Right kidney (tissue), 1 donor: ENCODE measurements at regions not wholly inside any gene's neighbourhood (a gene's known extent, or its start where the extent isn't known, plus 50 kb on each side); places are given as distances from the start of the nearest gene placed in this dataset.
"Not testable (repeated sequence)": the region's sequence is repeated elsewhere in the genome, so short reads cannot be mapped to it uniquely, and the experiment has no call there.

ENCODE experiments used
- DNase-seq: peaks from one replicate; pipeline ENCODE4 v3.0.0-alpha.2; 2016

DNA sequence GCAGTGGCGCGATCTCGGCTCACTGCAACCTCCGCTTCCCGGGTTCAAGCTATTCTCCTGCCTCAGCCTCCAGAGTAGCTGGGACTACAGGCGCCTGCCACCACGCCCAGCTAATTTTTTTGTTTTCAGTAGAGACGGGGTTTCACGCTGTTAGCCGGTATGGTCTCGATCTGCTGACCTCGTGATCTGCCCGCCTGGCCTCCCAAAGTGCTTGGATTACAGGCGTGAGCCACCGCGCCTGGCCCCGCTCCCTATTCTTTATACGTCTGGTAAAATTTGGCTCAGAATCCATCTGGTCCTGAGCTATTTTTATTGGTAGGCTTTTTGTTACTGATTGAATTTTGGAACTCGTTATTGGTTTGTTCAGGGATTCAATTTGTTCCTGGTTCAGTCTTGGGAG is 336.7 kb downstream of the AEBP2 start:
- not testable (repeated sequence) for DNase-seq

DNA sequence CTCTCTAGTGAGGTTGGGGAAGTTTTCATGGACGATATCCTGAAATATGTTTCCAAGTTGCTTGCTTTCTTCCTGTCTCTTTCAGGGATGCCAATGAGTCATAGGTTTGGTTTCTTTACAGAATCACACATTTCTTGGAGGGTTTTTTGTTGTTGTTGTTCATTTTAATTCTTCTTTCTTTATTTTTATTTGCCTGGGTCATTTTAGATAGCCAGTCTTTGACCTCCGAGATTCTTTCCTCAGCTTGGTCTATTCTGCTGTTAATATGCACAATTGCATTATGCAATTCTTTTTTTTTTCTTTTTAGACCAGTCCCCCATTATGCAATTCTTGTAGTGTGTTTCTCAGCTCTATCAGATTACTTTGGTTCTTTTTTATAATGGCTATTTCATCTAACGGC is 338.9 kb downstream of the AEBP2 start:
- DNase-seq = no peak

DNA sequence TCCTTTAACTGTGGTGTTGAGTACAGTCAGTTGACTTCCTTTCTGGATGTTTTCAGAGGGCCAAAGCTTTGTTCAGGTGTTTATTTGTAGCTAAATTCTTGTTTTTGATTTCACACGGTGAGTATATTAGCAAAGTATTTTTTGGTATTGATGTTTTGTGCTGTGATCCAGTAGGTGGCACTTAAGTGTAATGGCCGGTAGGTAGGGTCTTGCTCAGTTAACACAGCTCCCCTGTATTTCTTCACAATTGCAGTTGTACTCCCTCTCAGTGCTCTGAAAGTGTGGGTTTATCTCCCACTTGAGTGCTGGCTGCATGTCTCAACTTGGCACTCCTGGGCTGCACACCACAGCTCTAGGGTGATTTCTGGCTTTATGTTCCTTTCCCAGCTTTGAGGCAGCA is 339.5 kb downstream of the AEBP2 start:
- no peak for DNase-seq

DNA sequence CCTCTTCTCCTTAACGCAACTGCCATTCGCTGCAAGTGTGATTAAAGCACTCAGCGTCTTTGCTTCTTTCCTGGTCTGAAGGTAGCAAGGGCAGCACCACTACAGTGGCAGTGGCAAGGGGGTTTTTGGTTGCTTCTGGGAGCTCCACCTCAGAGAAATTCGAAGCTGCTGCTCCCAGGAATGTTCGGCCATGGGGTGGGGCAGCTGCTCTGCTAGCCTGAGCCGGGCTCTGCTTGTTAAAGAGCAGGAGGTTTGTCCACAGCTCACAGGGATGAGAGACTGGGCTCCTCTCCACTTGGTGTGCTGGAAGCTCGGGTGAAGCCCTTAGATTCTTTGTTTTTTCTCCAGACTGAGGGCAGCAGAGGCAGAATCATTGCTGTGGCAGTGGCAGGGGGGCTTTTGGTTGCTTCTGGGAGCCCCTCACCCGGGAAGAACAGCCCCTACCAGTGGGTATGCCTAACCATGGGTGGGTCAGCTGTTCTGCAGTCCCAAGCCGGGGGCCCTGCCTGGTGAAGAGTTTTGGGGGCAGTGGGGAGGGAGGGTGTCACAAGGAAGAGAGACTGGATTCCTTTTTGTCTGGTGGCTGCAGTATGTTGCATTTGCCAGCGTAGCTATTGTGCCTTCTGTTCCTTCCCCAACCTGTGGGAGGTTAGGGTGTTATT is 340.2 kb downstream of the AEBP2 start:
- no peak for DNase-seq

DNA sequence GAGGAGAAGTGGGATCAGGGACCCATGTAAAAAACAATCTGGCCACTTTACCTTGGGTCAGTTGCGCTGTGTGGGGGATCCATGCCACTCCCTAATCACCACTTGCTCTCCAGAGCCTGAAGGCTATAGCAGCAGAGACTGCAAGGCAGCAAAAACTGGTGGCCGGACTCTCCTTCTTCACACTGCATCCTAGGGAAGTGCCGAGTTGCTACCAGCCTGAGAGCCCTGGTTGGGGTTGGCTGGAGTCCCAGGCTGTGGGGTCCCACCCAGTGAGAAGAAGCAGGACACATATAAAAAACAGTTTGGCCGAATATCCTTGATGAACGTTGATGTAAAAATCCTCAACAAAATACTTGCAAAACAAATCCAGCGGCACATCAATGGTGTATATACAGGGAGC is 341.2 kb downstream of the AEBP2 start:
- DNase-seq = no peak

DNA sequence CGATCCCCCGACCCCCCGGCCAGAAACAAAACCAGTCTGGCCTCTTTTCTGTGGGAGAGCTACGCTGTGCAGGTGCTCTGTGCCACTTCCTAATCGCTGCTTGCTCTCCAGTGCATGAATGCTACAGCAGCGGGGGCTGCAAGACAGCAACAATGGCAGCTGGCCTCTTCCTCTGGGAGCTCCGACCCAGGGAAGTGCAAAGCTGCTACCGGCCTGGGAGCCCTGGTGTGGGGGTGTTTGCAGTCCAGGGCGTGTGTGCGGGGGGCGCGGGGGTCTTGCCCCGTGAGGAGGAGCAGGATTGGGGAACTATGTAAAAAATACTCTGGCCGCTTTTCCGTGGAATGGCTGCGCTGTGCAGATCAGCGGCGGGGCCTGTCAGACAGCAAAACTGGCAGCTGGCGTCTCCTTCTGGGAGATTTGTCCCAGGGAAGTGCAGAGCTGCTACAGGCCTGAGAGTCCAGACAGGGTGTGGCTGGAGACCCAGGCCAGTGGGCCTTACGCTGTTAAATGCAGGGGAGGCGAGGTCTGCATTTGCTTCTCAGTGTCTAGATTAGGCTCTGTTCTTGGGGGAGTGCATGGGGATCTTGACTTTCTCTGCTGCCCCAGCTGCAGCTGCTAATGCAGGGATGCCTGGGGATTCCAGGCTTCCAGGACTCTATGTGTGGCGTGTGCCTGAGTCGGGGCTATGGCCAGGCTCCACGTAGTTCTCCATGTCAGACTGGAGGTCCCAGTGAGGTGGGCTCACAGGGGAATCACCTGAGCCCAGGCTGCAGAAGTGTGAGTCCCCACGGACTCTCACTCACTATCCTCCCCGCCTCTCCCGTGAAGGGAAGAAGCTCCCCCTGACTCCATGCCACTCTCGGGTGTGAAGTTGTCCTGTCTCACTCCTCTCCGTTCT is 344.5 kb downstream of the AEBP2 start:
- peak; percentile 58 for DNase-seq

DNA sequence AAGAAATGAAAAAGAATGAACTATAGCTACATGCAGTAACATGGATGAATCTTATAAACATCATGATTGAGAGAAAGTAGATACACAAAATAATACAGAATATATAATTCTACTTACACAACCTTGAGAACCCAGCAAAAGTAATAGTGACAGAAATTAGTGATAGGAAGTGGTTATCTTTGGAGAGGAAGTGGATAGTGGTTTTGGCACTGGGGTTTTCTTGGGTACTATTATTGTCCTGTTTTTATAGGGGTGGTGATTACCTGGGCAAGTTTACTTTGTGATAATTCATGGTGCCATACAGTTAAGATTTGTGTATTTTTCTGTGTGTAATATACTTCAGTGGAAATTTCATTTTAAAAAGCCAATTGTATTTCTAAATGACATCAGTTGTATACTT is 352.7 kb downstream of the AEBP2 start:
- DNase-seq = no peak

DNA sequence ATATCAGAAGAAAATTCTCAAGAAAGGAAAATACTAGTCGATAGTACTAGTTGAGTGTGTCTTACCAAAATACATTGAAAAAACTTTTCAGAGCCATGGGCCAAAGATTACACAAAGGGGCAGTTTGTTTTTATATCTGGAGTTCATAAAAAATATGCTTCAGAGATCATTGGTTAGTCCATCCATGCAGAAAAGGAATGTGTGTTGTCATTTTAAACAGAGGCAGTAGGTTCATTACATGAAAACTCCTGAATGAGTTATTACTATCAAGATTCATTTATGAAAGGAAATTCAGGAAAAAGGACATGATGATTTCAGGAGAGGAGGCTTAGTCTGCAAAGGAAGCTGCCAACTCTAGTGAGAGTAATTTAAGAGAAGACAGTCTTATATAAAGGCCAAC is 354.8 kb downstream of the AEBP2 start:
- DNase-seq = no peak

DNA sequence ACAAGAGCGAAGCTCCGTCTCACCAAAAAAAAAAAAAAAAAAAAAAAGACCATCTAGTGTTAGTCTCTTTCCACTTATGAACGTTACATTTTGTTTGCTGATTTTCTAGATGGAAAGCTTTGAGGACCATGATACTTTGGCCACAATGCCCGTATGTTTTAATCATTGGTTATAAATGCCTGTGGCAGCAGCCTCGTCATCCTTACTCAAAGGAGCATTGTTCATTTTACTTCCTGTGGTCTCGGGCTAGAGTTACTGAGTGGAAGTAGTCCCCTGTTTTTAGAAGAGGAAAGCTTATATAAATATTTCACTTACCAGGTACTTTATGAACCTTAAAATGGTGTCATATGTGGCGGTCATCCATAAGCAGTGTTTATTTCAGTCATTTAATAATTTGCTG is 359.9 kb downstream of the AEBP2 start:
- DNase-seq = no peak

DNA sequence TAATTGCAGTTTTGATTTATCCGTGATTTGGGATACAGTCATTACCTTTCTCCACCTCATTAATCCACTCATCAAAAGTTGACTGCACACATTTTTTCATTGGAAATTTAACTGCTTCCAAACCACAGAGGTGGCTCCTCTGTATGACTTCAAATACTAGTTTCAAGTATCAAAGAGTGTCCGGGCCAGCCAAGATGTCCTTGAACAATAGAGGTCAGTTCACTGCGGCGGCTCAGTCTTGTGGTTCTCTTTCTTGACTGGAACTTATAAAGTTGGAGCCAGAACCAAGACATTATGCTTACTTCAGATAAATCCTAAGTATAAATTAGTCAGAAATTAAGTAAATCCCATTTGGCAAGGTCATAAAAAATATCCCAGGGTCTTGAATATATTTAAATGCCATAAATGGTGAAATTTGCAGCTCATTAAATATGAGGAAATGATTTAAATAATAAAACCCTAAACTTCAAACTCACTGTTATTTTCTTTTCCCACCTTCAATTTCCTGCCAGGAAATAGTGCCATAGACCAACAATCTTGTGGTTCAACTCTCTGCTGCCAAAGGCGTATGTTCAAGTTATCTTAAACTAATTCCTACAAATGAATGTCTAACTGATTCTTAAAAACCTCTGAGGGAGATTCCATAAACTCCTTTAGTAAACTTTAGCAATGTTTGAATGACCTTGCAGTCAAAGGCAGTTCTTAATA is 360.8 kb downstream of the AEBP2 start:
- DNase-seq = no peak

DNA sequence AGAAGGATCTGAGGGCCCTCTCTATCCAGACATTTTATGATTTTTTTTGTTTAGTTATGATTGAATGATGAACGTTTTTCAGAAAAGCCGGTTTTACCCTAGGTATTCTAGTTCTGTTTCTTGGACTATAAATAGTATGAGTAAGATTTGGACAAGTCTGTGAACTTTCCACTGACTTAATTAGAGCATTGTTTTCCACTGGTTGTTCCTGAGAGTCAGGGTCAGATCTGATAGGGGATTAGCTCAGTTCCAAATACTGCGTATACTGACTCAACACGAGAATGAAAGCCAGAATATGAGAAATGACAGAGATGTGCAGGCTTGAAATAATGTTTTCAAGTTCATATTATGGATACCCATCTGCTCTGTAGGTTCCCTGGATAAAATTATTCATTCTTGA is 361.6 kb downstream of the AEBP2 start:
- no peak for DNase-seq

DNA sequence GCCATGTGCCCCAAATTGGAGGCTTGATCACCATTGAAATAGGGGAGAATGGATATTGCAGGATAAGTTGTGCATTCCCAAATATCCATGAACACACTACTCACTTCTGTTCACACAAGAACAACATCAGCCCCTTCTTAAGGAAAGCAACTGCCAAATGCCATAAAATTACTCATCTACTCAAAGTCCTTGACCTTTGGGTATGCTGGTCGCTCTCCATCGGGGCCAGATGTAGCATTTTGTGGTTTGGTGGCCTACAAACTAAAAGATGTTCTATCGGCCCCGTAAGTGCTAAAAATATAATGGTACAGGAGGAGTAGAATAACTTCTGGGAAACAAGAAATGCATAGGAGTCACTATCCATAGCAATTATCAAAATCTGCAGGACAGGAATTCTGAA is 362.6 kb downstream of the AEBP2 start:
- DNase-seq = no peak

DNA sequence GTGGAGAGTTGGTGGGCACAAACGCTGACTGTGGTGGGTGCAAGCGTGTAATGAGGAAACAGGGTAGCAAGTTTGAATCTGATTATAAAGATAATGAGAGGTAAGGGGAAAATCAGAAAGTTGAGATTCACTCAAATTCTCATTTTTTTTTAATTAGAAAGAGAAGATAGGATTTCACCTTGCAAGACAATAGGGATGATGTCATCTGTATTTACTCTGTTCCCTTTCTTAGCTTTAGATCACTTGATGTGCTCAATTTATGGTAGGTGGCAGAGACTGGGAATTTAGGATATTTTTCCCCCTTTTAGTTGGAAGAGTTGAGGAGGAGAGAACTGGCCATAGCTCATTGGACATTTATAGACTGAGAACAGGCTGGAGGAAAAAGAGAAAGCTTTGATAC is 363.6 kb downstream of the AEBP2 start:
- DNase-seq = no peak

DNA sequence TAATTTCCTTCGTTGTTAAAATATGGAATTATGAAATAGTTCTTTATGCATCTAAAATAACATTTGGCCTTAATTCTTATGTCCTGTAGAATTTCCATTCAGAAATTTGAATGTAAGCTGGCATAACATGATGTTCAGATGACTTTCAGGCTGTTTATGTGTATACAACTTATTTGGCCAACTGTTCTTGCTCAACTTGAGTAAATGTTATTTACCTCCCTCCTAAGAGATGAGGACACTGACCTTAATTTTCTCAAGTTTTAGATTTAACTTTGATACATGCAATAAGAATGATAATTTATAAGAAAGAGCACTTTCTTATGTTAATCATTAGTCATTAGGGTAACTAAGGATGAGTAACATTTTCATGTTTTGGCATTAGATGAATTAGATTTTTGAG is 365.4 kb downstream of the AEBP2 start:
- no peak for DNase-seq

DNA sequence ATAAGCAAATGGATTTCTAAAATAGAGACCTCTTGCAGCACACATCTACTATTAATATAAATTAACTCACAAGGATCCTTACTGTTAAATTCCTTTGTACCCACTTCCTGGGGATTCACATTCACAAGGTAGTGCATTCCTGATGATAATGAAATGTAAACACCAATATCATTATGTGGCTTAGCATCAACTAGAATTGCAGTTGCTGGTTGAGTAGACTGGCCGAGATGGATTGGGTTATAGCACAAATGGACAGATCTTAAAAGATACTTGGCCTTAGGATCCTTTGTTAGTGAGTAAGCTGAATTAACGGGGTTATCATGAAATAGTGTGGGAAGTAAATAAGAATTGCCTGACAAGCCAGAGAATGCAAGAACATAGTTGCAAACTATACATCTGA is 369.1 kb downstream of the AEBP2 start:
- DNase-seq = no peak

DNA sequence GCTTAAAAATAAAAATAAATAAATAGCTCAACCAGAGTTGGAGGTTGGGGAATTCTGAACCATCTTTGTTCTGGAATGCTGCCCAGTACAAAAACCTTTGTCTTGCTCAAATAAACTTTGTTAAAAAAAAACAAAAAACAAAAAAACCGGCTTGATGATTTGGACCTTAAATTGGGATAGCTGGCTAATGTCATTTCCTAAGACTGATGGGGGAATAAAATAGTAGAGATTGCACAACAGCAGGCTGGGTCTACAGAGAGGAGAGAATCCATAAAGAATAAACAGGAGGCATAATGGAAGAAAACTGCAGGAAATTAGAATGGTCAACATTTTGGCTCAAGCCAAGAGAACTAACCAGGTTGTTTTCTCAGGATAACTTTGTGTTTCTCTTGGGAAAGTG is 370.9 kb downstream of the AEBP2 start:
- DNase-seq = no peak

DNA sequence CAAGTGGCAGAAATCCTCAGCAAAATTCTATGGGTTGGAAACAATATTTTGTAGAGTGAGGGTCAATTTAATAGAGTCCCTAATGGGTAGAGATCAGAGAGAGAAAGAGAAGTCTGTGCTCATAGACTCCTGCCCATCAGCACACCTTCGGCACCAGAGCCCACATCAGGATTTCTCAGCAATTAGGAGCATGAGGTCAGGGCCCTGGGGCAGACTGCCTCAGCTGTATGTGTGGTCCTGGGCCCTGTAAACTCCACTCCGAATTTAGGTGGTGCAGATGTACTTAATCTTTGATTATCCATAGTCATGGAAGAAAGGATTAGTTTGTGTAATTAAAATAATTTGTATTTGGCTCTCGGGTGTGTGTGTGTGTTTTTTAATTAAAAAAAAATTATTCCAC is 372.6 kb downstream of the AEBP2 start:
- DNase-seq = no peak

DNA sequence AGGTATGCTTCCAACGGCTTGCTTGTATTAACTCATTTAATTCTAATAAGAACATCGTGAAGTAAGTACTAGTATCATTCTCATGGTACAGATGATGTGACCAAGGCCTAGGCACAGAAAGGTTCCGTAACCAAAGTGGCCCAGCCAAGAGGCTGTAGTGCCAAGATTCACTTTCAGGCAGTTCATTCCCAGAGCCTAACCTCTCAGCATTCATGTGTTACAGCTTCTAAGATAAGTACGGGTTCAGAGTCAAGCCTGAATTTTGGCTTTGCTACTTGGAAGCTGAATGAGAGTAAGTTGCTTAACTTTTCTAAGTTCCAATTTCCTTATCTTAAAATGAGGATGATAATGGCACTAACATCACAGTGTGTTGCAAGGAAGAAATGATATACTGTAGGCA is 379.9 kb downstream of the AEBP2 start:
- no peak for DNase-seq

DNA sequence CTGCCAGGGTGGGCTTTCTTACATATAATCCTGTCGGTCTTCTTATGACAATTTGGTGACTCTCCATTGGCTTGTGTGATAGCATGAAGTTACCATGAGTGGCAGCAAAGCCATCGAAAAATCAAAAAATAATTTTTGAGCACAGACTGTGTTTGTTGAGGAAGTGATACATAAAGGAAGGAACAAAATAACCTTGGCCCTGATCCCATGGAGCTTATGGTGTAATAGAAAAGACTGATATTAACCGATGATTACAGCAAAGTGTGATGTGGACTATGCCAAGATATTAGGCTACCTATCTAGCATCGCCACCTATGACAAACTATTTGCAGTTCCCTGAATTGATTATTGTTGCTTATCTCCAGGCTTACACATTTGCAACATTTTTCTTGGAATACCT is 383.2 kb downstream of the AEBP2 start:
- no peak for DNase-seq

DNA sequence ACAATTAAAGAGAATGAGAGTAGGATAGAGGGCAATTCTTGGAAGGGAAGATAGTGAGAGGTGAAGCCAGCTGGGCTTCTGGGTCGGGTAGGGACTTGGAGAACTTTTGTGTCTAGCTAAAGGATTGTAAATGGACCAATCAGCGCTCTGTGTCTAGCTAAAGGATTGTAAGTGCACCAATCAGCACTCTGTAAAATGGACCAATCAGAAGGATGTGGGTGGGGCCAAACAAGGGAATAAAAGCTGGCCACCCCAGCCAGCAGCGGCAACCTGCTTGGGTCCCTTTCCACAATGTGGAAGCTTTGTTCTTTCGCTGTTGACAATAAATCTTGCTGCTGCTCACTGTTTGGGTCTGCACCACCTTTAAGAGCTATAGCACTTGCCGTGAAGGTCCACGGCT is 384.0 kb downstream of the AEBP2 start:
- not testable (repeated sequence) for DNase-seq

DNA sequence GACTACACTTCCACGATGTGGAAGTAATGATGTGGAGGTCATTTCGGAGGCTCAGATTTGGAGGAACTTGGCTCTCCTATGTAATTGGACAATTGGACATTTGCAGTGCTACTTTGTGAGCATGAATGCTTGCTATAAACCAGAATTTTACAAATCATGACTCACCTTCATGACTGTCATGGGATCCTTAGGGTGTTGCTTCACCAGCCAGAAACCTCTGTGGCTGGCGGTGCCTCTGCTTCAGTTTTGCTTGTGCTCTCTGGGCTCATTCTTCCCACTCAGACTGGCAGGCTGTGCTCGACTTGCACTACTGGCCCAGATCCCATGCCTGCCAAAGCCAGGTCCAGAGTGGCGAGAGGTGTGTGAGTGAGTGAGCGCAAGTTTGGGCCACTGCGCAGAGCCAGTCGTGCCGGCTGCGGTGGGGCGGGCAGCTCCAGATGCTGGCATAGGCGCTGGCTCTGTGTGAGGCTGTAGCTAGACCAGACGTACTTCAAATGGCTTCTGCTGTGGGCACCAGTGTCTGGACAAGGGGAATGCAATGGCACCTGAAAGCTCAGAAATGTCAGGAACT is 387.8 kb downstream of the AEBP2 start:
- DNase-seq = no peak

DNA sequence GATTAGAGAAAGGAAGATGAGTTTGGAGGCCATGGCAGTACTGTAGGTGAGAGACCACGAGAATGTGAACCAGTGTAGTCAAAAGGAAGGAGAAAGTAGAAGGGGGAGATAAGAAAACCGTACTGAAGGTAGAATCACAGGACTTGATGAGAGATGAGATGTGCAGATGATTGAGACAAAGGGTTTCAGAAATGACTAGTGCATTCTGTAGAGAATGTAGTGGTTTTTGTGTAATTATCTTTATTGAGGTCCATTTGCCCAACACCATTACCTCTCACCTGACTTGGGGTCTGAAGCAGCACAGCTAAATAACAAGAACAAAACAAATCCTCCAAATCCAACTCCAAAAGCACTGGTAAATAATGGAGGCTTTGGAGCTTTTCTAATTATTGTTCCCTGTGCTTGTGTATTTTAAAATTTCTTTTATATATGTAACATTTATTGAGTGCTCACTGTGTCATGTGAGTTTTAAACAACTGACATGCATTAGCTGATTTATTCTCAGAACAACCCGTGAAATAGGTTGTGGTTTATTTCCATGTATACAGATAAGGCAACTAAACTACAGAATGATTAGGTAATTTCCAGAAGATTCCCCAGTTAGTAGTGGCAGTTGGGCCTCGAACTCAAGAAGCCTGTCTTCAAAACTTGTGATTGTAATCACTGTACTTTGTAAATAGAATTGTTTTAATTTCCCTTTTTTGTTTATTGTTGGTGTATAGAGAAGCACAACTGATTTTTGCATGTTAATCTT is 390.0 kb downstream of the AEBP2 start:
- DNase-seq = no peak
